ENCODE measurements at regions not wholly inside any gene's neighbourhood (a gene's known extent, or its start where the extent isn't known, plus 50 kb on each side); places are given as distances from the start of the nearest gene placed in this dataset.

DNA sequence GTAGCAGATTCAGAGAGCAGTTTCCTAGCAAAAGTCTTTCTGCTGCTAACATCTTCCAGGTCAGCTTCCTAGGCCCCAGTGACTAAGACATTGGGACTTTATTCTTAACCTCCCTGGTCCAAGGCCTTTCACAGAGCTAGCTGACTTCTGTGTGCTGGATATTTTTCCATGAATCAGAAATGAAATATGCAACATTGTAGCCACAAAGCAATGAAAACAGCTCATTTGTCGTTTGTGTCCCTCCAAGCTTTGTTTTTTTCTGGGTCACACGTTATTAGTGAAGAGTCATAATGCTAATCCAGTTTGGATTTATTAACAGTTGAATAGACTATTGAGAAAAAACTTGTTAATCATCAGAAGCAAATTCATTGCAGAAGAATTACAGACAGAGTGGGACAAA, 82.4 kb downstream of the ARF6 start:
- TF ChIP-seq, protein P1, sequence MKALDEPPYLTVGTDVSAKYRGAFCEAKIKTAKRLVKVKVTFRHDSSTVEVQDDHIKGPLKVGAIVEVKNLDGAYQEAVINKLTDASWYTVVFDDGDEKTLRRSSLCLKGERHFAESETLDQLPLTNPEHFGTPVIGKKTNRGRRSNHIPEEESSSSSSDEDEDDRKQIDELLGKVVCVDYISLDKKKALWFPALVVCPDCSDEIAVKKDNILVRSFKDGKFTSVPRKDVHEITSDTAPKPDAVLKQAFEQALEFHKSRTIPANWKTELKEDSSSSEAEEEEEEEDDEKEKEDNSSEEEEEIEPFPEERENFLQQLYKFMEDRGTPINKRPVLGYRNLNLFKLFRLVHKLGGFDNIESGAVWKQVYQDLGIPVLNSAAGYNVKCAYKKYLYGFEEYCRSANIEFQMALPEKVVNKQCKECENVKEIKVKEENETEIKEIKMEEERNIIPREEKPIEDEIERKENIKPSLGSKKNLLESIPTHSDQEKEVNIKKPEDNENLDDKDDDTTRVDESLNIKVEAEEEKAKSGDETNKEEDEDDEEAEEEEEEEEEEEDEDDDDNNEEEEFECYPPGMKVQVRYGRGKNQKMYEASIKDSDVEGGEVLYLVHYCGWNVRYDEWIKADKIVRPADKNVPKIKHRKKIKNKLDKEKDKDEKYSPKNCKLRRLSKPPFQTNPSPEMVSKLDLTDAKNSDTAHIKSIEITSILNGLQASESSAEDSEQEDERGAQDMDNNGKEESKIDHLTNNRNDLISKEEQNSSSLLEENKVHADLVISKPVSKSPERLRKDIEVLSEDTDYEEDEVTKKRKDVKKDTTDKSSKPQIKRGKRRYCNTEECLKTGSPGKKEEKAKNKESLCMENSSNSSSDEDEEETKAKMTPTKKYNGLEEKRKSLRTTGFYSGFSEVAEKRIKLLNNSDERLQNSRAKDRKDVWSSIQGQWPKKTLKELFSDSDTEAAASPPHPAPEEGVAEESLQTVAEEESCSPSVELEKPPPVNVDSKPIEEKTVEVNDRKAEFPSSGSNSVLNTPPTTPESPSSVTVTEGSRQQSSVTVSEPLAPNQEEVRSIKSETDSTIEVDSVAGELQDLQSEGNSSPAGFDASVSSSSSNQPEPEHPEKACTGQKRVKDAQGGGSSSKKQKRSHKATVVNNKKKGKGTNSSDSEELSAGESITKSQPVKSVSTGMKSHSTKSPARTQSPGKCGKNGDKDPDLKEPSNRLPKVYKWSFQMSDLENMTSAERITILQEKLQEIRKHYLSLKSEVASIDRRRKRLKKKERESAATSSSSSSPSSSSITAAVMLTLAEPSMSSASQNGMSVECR (CRISPR knock-in tag; IDR thresholded peaks at IDR 0.05; ENCODE audit: borderline replicate concordance) = no peak
- TF ChIP-seq, protein P2, sequence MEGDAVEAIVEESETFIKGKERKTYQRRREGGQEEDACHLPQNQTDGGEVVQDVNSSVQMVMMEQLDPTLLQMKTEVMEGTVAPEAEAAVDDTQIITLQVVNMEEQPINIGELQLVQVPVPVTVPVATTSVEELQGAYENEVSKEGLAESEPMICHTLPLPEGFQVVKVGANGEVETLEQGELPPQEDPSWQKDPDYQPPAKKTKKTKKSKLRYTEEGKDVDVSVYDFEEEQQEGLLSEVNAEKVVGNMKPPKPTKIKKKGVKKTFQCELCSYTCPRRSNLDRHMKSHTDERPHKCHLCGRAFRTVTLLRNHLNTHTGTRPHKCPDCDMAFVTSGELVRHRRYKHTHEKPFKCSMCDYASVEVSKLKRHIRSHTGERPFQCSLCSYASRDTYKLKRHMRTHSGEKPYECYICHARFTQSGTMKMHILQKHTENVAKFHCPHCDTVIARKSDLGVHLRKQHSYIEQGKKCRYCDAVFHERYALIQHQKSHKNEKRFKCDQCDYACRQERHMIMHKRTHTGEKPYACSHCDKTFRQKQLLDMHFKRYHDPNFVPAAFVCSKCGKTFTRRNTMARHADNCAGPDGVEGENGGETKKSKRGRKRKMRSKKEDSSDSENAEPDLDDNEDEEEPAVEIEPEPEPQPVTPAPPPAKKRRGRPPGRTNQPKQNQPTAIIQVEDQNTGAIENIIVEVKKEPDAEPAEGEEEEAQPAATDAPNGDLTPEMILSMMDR (IDR thresholded peaks at IDR 0.05) = no peak
- TF ChIP-seq, protein P3, sequence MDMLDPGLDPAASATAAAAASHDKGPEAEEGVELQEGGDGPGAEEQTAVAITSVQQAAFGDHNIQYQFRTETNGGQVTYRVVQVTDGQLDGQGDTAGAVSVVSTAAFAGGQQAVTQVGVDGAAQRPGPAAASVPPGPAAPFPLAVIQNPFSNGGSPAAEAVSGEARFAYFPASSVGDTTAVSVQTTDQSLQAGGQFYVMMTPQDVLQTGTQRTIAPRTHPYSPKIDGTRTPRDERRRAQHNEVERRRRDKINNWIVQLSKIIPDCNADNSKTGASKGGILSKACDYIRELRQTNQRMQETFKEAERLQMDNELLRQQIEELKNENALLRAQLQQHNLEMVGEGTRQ (CRISPR knock-in tag; IDR thresholded peaks at IDR 0.05) = no peak
- TF ChIP-seq CREB1 (CRISPR knock-in tag; IDR thresholded peaks at IDR 0.05) (no peak), CREM (CRISPR knock-in tag; IDR thresholded peaks at IDR 0.05) (no peak), TP53 (CRISPR knock-in tag; IDR thresholded peaks at IDR 0.05) (no peak), TCF7 (CRISPR knock-in tag; IDR thresholded peaks at IDR 0.05; ENCODE audit: low read depth) (no peak), SMAD3 (CRISPR knock-in tag; IDR thresholded peaks at IDR 0.05; ENCODE audit: borderline replicate concordance) (no peak)
- TF ChIP-seq, protein P4, sequence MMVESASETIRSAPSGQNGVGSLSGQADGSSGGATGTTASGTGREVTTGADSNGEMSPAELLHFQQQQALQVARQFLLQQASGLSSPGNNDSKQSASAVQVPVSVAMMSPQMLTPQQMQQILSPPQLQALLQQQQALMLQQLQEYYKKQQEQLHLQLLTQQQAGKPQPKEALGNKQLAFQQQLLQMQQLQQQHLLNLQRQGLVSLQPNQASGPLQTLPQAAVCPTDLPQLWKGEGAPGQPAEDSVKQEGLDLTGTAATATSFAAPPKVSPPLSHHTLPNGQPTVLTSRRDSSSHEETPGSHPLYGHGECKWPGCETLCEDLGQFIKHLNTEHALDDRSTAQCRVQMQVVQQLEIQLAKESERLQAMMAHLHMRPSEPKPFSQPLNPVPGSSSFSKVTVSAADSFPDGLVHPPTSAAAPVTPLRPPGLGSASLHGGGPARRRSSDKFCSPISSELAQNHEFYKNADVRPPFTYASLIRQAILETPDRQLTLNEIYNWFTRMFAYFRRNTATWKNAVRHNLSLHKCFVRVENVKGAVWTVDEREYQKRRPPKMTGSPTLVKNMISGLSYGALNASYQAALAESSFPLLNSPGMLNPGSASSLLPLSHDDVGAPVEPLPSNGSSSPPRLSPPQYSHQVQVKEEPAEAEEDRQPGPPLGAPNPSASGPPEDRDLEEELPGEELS (CRISPR knock-in tag; IDR thresholded peaks at IDR 0.05) = no peak
